HG02852 (cell line): ENCODE measurements at regions not wholly inside any gene's neighbourhood (a gene's known extent, or its start where the extent isn't known, plus 50 kb on each side); places are given as distances from the start of the nearest gene placed in this dataset.
"Not testable (repeated sequence)": the region's sequence is repeated elsewhere in the genome, so short reads cannot be mapped to it uniquely, and the experiment has no call there.

Source experiments
- ATAC-seq: cut with Tn5 transposase; IDR thresholded peaks from one replicate; pipeline ENCODE4 v1.9.1; 2021; ENCODE audit warnings: mild to moderate bottlenecking, moderate library complexity; ENCODE audit not compliant: unreplicated experiment

GRCh38 chr3:16704941-16705340 is 99.7 kb upstream of the DAZL start:
- no peak for ATAC-seq

- ATAC-seq = no peak
Observed at GRCh38 chr3:16707260-16707659, 102.0 kb upstream of the DAZL start.

- ATAC-seq = no peak
Observed at GRCh38 chr3:16708285-16708684, 103.1 kb upstream of the DAZL start.

GRCh38 chr3:16711691-16712090 is 106.5 kb upstream of the DAZL start:
- ATAC-seq = not testable (repeated sequence)

- ATAC-seq = no peak
Observed at GRCh38 chr3:16715281-16715680, 110.1 kb upstream of the DAZL start.

GRCh38 chr3:16719426-16719825 is 114.2 kb upstream of the DAZL start:
- ATAC-seq = no peak

- ATAC-seq = no peak
Observed at GRCh38 chr3:16720367-16720940, 115.2 kb upstream of the DAZL start.

- ATAC-seq = no peak
Observed at GRCh38 chr3:16721494-16721893, 116.3 kb upstream of the DAZL start.

- ATAC-seq = no peak
Observed at GRCh38 chr3:16723978-16724377, 118.8 kb upstream of the DAZL start.

GRCh38 chr3:16724487-16724886 is 119.3 kb upstream of the DAZL start:
- ATAC-seq = no peak

- no peak for ATAC-seq
Observed at GRCh38 chr3:16725972-16726371, 120.7 kb upstream of the DAZL start.

GRCh38 chr3:16728770-16729745 is 123.8 kb upstream of the DAZL start:
- no peak for ATAC-seq

GRCh38 chr3:16738451-16738850 is 133.2 kb upstream of the DAZL start:
- no peak for ATAC-seq

- no peak for ATAC-seq
Observed at GRCh38 chr3:16739541-16740105, 134.4 kb upstream of the DAZL start.

GRCh38 chr3:16740515-16740914 is 135.3 kb upstream of the DAZL start:
- no peak for ATAC-seq

- ATAC-seq = no peak
Observed at GRCh38 chr3:16741103-16741758, 136.0 kb upstream of the DAZL start.

- no peak for ATAC-seq
Observed at GRCh38 chr3:16741890-16742289, 136.7 kb upstream of the DAZL start.

GRCh38 chr3:16743276-16743675 is 138.1 kb upstream of the DAZL start:
- no peak for ATAC-seq

- ATAC-seq = no peak
Observed at GRCh38 chr3:16759227-16759903, 125.4 kb upstream of the PLCL2 start.

- no peak for ATAC-seq
Observed at GRCh38 chr3:16761571-16761970, 123.2 kb upstream of the PLCL2 start.

- no peak for ATAC-seq
Observed at GRCh38 chr3:16765661-16766060, 119.1 kb upstream of the PLCL2 start.
